HepG2 (cell line): ENCODE measurements at regions not wholly inside any gene's neighbourhood (a gene's known extent, or its start where the extent isn't known, plus 50 kb on each side); places are given as distances from the start of the nearest gene placed in this dataset.

ENCODE experiments used
- NR2F2 ChIP-seq: IDR thresholded peaks from 2 replicates; pipeline ENCODE4 v1.6.1; 2012; ENCODE audit warnings: low read depth, inconsistent platforms, borderline replicate concordance
- ZNF709 ChIP-seq: sonication (generic); formaldehyde crosslinking; IDR thresholded peaks from 2 replicates; pipeline ENCODE4 v1.5.0; 2020; ENCODE audit warnings: mild to moderate bottlenecking, missing genetic modification reagents
- TF ChIP-seq, protein P1 (sequence below): IDR thresholded peaks from 2 replicates; pipeline ENCODE4 v1.6.1; 2016; ENCODE audit warnings: low read depth, borderline replicate concordance
- TF ChIP-seq, protein P2 (sequence below): sonication (generic); formaldehyde crosslinking; IDR thresholded peaks from 2 replicates; pipeline ENCODE4 v1.4.0; 2020; ENCODE audit warnings: missing genetic modification reagents

DNA sequence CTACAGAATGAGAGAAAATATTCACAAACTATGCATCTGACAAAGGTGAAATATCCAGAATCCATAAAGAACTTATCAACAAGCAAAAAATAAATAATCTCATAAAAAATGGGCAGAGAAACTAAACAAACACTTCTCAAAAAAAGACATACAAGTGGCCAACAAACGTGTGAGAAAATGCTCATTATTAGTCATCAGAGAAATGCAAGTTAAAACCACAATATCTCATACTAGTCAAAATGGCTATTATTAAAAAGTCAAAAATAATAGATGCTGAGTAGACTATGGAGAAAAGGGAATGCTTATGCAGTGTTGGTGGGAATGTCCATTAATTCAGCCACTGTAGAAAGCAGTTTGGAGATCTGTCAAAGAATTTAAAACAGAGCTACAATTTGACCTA lies 533.3 kb downstream of the TMA16 start:
- TF ChIP-seq, protein P1, sequence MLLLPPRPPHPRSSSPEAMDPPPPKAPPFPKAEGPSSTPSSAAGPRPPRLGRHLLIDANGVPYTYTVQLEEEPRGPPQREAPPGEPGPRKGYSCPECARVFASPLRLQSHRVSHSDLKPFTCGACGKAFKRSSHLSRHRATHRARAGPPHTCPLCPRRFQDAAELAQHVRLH (CRISPR knock-in tag): no peak
- TF ChIP-seq, protein P2, sequence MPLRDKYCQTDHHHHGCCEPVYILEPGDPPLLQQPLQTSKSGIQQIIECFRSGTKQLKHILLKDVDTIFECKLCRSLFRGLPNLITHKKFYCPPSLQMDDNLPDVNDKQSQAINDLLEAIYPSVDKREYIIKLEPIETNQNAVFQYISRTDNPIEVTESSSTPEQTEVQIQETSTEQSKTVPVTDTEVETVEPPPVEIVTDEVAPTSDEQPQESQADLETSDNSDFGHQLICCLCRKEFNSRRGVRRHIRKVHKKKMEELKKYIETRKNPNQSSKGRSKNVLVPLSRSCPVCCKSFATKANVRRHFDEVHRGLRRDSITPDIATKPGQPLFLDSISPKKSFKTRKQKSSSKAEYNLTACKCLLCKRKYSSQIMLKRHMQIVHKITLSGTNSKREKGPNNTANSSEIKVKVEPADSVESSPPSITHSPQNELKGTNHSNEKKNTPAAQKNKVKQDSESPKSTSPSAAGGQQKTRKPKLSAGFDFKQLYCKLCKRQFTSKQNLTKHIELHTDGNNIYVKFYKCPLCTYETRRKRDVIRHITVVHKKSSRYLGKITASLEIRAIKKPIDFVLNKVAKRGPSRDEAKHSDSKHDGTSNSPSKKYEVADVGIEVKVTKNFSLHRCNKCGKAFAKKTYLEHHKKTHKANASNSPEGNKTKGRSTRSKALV (CRISPR knock-in tag): no peak
- TF ChIP-seq ZNF709 (CRISPR knock-in tag) (no peak), NR2F2 (no peak)
